Lower lobe of right lung (tissue), 2 donors: ENCODE measurements at regions not wholly inside any gene's neighbourhood (a gene's known extent, or its start where the extent isn't known, plus 50 kb on each side); places are given as distances from the start of the nearest gene placed in this dataset.

Experiments used
- ATAC-seq, 2 donors: fragments of 200-7000 bp; cut with Tn5 transposase; one replicate each; pipeline ENCODE4 v1.9.1; 2020 to 2022; ENCODE audit warnings: mild to moderate bottlenecking in 2 of 2, moderate library complexity in 2 of 2
- DNase-seq: peaks from one replicate; pipeline ENCODE4 v3.0.0-alpha.2; 2020
- H3K27ac ChIP-seq: fragments of 200-600 bp; one replicate; pipeline ENCODE4 v1.8.0; 2022
- H3K27me3 ChIP-seq: fragments of 200-600 bp; one replicate; pipeline ENCODE4 v1.8.0; 2022; ENCODE audit warnings: low read depth
- H3K36me3 ChIP-seq: fragments of 200-600 bp; one replicate; pipeline ENCODE4 v1.8.0; 2022; ENCODE audit warnings: mild to moderate bottlenecking
- H3K4me1 ChIP-seq: fragments of 200-600 bp; one replicate; pipeline ENCODE4 v1.8.0; 2022
- H3K4me3 ChIP-seq: fragments of 200-600 bp; one replicate; pipeline ENCODE4 v1.8.0; 2022; ENCODE audit warnings: mild to moderate bottlenecking
- H3K9me3 ChIP-seq: fragments of 200-600 bp; one replicate; pipeline ENCODE4 v1.8.0; 2022
- CTCF ChIP-seq: fragments of 200-600 bp; IDR thresholded peaks from one replicate; pipeline ENCODE4 v1.8.0; 2022; ENCODE audit warnings: antibody characterized with exemption, mild to moderate bottlenecking
- intact Hi-C: fragments of 100-400 bp; cut with DNase I; formaldehyde crosslinking; loops from one replicate; pipeline ENCODE4 v1.11.0; 2022
- donor health status: DM: no; HTN: yes; CAD: no; lungs with severe emphysema.

- ATAC-seq (no peak), DNase-seq (no peak)
- no peak for TF ChIP-seq CTCF
- Histone ChIP-seq H3K36me3 (no peaks in the 10 kb centered on the region), H3K27ac (no peak overlapping the region), H3K4me1 (peaks cover 7% of the 10 kb centered on the region), H3K4me3 (no peak overlapping the region), H3K9me3 (no peaks in the 10 kb centered on the region), H3K27me3 (no peaks in the 10 kb centered on the region)
- intact Hi-C loops, result no loop called here
Measured at GRCh38 chr2:23012499-23012898, 372.5 kb upstream of the KLHL29 start.

- no peak for ATAC-seq
- no peak for TF ChIP-seq CTCF
Measured at GRCh38 chr2:23015651-23016200, 369.3 kb upstream of the KLHL29 start.

GRCh38 chr2:23019476-23019875 is 365.5 kb upstream of the KLHL29 start:
- H3K4me3 ChIP-seq, result no peak overlapping the region
- no peak for ATAC-seq
- H3K36me3 ChIP-seq, result no peaks in the 10 kb centered on the region
- no peak for TF ChIP-seq CTCF
- no peak overlapping the region for H3K27ac ChIP-seq
- H3K9me3 ChIP-seq, result no peaks in the 10 kb centered on the region
- no peak for DNase-seq
- H3K27me3 ChIP-seq, result no peaks in the 10 kb centered on the region
- H3K4me1 ChIP-seq, result no peaks in the 10 kb centered on the region
- intact Hi-C loops, result no loop called here

More at GRCh38 chr2:23015651-23016200, 369.3 kb upstream of the KLHL29 start:
- DNase-seq, result no peak
- Histone ChIP-seq H3K4me3 (no peak overlapping the region), H3K4me1 (no peaks in the 10 kb centered on the region), H3K36me3 (no peaks in the 10 kb centered on the region), H3K27ac (no peak overlapping the region), H3K9me3 (no peaks in the 10 kb centered on the region), H3K27me3 (no peaks in the 10 kb centered on the region)
- intact Hi-C loops, result no loop called here

GRCh38 chr2:23020659-23021058 is 364.3 kb upstream of the KLHL29 start:
- no peak overlapping the region for H3K27ac ChIP-seq
- no peaks in the 10 kb centered on the region for H3K9me3 ChIP-seq
- DNase-seq (no peak), ATAC-seq (no peak)
- H3K4me1 ChIP-seq, result no peaks in the 10 kb centered on the region
- no peaks in the 10 kb centered on the region for H3K27me3 ChIP-seq
- H3K36me3 ChIP-seq, result no peaks in the 10 kb centered on the region
- intact Hi-C loops, result no loop called here
- H3K4me3 ChIP-seq, result no peak overlapping the region
- TF ChIP-seq CTCF, result no peak

- ATAC-seq, result no peak
- no peak for TF ChIP-seq CTCF
- intact Hi-C loops, result no loop called here
Measured at GRCh38 chr2:23021311-23022120, 363.5 kb upstream of the KLHL29 start.

More at GRCh38 chr2:23021311-23022120, 363.5 kb upstream of the KLHL29 start:
- no peak for DNase-seq
- H3K36me3 ChIP-seq, result no peaks in the 10 kb centered on the region
- no peaks in the 10 kb centered on the region for H3K9me3 ChIP-seq
- H3K4me1 ChIP-seq, result no peaks in the 10 kb centered on the region
- H3K27ac ChIP-seq, result no peak overlapping the region
- H3K4me3 ChIP-seq, result no peak overlapping the region
- peaks cover 3% of the 10 kb centered on the region for H3K27me3 ChIP-seq
